Fibroblast of the conjunctiva (primary cell): ENCODE measurements at regions not wholly inside any gene's neighbourhood (a gene's known extent, or its start where the extent isn't known, plus 50 kb on each side); places are given as distances from the start of the nearest gene placed in this dataset.
A peak's percentile ranks its signal among the peaks of the same experiment; 100 is the strongest.
"Not testable (repeated sequence)": the region's sequence is repeated elsewhere in the genome, so short reads cannot be mapped to it uniquely, and the experiment has no call there.

Experiments used
- DNase-seq: peaks from one replicate; pipeline ENCODE4 v3.0.0-alpha.2; 2010; ENCODE audit warnings: low read depth

DNA sequence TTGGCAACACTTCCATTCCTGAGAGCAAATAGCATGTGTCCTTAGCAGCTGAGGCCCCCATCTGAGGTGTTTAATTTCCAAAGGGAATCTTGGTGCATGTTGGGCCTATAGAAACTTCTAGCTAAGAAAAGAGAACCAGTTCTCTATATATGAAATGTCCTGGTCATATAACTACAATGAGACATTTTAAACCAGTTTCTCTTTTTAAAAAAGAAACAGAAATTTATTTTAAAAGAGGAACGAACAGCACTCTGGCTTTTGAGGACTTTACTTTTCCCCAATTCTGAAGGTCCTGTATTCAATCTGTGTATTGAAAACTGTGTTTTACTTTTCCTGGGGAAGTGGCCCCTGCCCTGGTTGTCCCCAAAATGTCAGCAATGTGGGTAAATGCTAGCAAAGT lies 94.0 kb upstream of the FOXN2 start:
- DNase-seq: no peak

DNA sequence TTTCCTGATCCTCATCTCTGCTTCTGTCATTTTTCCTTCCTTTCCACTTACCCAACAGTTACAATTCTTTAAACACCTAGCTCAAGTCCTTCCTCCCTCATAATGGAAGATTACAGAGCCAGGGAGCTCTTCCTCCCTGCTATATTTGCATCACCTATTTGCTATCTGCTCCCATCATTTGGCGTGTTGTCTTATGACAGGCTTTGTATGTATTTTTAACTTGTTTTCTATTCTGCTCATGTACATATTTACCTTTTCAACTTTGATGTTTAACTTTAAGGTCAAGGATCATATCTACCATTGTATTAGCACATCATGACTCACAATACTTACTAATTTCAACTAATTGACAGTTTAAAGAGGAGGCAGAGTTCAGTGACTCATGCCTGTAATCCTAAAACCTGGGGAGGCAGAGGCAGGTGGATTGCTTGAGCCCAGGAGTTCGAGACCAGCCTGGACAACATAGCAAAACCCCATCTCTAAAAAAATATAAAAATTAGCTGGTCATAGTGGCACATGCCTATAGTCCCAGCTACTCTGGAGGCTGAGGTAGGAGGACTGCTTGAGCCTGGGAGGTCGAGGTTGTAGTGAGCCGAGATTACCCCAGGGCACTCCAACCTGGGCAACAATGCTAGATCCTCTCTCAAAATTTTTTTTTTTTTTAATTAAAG lies 92.5 kb upstream of the FOXN2 start:
- DNase-seq: no peak

DNA sequence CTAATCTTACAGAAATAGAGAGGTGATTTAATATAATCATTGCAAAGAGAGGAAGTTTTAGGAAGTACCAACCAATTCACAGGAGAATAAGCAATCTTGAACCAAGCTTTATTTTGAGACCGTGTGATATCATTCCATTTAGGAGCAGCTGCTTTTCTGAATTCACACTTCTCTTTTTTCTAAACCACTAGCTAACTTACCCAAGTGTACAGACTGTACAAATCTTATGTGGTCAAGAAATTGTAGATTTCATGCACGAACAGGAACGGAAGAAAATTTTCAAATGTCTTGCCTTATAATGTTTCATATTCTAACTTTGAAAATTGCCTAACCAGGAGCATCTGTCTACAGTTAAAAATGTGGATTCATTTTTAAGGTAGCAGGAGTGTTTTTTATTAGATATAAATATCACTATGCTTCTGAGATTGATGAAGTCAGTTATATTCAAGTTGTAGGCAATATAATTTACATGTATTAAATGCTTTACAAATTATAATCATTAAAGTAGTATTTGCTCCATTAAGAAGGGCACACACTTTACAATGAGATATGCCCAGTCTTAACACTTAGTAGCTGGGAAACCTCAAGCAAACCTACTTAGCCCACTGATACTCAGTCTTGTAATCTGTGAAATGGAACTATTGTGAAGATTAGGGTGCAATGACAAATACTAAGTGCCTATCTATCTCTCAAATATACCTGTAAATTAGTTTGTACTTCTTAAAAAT lies 86.7 kb upstream of the FOXN2 start:
- no peak for DNase-seq

DNA sequence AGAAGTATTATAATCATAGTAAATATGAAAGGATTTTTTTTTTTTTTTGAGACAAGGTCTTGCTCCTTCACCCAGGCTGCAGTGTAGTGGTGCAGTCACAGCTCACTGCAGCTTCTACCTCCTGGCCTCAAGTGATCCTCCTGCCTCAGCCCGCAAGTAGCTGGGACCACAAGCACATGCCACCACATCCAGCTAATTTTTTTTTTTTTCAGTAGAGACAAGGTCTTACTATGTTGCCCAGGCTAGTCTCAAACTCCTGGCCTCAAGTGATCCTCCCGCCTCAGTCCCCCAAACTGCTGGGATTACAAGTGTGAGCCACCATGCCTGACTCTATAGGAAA lies 86.2 kb upstream of the FOXN2 start:
- DNase-seq: no peak

DNA sequence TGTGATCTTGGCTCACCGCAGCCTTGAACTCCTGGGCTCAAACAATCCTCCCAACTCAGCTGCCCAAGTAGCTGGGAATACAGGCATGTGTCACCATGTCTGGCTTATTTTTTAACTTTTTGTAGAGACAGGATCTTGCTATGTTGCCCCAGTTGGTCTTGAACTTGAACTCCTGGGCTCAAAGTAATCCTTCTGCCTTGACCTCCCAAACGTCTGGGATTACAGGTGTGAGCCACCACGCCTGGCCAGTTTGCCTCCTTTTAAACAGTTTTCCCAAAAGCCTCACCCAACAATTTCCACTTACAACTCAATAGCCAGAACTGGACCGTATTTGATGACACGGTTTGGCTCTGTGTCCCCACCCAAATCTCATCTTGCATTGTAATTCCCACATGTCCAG lies 85.4 kb upstream of the FOXN2 start:
- no peak for DNase-seq

DNA sequence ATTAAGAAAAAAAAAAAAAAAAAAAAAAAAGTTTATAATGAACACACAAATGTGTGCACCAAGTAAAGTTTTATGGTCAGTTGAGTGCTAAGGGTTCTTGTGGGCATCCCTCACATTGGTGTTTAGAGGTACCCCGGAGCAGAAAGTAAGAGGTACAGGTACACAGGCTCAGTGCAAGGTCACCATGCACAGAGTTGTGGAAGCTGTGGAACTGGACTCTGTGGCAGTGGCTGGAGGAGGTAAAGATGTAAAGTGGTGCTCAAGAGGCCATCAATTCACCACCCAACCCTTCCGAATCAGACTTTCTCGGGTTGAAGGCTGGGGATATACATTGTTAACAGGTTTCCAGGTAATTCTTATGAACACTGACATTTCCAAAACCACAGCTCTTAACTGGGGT lies 83.6 kb upstream of the FOXN2 start:
- DNase-seq: no peak

DNA sequence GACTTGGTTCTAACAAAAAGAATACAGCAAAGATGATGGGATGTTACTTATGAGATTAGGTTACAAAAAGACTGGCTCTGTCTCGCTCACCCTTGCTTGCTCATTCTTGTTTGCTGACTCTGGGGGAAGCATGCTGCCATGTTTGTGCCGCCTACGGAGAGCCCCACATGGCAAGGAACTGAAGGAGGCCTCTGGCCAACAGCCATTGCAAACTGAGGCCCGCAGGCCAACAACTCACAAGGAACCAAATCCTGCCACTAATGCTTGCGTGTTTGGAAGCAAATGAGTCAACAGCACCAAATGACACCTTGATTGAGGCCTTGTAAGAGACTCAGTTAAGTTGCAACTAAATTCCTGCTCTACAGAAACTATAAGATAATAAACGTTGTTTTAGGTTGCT lies 82.1 kb upstream of the FOXN2 start:
- no peak for DNase-seq

DNA sequence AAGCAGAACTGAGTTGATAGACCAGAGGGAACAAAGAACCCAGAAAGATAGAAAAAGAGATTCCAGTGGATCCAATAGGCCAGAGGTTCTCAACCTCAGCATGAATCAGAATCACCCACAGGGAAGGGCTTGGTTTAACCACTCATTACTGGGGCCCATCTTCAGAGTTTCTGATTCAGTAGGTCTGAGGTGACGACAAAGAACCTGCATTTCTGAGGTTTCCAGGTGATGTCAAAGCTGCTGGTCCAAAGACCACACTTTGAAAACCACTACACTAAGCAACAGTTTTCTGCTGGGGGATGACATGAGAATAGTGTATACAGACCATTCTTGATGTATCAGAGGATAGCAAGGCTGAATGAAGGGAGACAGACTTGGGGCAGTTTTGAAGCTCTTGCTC lies 81.5 kb upstream of the FOXN2 start:
- no peak for DNase-seq

DNA sequence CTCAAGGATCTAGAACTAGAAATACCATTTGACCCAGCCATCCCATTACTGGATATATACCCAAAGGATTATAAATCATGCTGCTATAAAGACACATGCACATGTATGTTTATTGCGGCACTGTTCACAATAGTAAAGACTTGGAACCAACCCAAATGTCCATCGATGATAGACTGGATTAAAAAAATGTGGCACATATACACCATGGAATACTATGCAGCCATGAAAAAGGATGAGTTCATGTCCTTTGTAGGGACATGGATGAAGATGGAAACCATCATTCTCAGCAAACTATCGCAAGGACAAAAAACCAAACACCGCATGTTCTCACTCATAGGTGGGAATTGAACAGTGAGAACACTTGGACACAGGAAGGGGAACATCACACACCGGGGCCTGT lies 80.7 kb upstream of the FOXN2 start:
- not testable (repeated sequence) for DNase-seq

DNA sequence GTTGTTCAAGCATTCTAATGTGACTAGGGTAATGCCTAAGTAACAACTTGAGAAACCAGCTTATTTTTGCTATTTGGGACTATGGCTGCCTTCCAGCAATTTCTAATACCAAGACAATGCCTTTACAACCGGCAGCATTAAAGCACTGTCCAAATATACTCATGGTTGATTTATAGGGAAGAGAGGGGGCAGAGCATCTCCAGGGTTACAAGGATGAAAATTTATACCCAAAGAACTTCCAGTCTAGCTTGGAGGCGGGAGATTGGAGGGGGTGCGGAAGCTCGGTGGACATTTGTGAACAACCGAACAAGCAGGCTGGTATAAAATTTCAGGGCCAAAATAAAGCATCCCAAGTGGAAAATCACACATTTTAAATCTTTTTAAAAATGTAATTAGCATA lies 79.4 kb upstream of the FOXN2 start:
- no peak for DNase-seq

DNA sequence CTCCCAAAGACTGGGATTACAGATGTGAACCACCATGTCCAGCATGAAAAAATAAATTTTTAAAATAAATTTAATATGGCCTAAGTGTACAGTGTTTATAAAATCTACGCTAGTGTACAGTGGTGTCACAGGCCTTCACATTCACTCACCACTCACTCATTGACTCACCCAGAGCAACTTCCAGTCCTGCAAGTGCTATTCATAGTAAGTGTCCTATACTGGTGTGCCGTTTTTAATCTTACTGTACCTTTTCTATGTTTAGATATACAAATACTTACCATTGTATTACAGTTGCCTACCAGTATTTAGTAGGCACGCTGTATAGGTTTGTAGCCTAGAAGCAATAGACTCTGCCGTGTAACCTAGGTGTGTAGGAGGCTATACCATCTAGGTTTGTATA lies 76.1 kb upstream of the FOXN2 start:
- DNase-seq: no peak

DNA sequence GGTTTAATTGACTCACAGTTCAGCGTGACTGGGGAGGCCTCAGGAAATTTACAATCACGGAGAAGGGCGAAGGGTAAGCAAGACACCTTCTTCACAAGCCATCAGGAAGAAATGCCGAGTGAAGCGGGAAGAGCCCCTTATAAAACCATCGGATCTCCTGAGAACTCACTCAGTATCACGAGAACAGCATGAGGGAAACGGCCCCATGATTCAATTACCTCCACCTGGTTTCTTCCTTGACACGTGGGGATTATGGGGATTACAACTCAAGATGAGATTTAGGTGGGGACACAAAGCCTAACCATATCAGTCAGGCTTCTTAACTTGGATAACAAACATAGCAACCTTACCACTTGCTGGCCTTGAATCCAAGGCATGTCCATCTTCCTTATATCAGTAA lies 73.6 kb upstream of the FOXN2 start:
- DNase-seq: no peak

DNA sequence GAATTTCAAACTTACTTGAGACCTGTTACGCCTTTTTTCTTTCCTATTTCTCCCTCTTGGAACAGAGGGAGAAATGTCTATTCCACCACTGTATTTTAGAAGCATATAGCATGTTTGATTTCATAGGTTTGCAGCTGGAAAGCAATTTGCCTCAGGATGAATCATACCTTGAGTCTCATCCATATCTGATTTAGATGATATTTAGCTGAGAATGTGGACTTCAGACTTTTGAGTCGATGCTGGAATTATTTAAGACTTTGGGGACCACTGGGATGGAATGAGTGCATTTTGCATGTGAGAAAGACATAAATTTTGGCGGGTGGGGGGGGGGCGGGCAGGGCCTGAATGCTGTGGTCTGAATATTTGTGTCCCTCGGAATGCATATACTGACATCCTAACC lies 67.3 kb upstream of the FOXN2 start:
- no peak for DNase-seq

DNA sequence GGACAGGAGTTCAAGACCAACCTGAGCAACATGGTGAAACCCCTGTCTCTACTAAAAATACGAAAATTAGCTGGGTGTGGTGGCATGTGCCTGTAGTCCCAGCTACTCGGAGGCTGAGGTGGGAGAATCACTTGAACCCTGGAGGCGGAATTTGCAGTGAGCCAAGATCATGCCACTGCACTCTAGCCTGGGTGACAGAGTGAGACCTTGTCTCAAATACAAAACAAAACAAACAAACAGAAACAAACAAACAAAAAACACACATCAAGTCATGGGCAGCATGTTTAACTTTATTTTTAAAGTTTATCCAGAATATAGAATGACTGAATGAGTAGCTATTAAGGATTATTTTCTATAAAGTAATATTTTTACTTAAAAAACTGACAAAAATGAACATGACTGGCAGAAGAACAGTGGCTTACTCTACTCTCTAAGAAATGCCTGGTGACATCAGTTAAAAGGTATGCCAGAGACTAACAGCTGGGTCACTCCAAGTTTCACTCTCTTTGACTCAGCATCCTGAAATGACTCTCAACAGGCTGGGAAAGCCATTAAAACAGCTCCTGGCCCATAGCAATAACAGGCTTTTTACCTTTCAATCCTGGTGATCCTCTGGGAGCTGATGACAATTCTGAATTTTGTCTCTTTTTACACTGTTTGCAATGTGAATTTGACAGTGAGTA lies 66.1 kb upstream of the FOXN2 start:
- DNase-seq: peak; percentile 60

DNA sequence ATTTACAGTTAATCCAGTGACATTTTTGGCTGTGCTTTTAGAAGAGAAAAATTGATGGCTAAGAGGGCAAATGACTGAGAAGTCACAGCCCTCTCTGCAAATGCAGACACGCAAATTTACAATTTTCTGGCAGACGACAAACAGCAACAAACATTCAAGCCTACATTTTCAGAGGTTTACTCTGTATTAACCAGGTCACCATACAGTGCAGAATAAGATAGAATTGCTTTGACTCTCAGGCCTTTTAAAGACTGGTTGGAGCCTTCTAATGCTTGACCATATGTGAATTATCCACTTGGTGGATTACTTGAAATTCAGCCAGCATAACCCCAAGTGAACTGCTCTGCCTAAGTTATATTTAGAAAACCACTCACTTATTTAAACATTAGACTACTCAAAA lies 65.5 kb upstream of the FOXN2 start:
- peak; percentile 58 for DNase-seq

DNA sequence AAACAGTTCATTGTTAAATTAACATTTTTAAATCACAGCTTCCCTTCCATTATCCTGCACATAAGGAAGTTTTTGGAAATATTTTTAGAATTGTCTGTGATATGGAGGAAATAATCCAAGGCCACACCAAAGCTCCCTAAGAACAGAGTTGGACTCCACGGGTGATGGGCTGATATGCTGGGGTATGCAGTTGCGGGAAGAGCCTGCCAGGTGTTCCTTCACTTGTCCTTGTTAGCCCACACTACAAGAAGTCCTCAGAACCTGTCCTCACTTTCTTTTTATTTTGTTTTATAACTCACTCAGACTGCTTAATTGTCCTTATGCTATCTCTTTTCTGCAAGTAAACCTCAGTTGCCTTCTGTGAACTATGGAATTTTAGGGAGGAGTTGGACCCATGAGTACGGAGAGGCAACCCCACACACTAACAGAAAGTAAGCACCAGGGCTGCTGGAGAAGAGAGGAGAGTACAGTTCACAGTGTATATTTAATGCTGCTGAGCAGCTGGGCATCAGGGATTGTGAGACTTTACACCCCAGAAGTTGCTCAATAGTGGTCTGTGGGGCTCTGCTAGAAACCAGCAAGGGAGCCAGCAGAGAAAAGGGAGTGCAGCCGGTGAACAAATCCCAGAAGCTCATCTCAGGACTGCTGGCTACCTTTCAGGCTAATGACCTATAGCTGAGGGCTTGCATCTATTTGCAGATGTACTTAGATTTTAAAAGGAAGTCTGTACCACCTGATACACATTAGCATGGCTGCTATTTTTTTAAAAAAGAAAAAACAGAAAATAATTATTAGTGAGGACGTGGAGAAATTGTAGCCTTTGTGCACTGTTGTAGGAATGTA lies 64.6 kb upstream of the FOXN2 start:
- DNase-seq: peak; percentile 55

DNA sequence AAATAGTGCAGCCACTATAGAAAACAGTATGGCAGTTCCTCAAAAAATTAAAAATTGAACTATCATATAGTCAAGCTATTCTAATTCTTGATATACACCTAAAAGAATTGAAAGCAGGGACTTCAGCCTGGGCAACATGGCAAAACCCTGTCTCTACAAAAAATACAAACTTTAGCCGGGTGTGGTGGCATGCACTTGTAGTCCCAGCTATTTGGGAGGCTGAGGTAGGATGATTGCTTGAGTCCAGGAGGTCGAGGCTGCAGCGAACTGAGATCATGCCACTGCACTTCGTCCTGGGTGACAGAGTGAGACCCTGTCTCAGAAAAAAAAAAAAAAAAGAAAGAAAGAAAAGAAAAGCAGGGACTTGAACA lies 64.0 kb upstream of the FOXN2 start:
- no peak for DNase-seq

DNA sequence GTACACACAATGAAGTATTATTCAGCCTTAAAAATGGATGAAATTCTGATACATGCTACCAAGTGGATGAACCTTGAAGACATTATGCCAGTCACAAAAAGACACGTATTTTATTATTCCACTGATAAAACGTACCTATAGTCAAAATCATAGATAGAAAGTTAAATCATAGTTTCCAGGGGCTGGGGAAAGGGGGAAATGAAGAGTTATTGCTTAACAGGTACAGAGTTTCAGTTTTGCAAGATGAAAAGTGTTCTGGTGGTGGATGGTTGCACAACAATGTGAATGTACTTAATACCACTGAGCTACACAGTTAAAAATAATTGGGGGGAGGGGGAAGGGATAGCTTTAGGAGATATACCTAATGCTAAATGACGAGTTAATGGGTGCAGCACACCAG lies 63.5 kb upstream of the FOXN2 start:
- peak; percentile 16 for DNase-seq

DNA sequence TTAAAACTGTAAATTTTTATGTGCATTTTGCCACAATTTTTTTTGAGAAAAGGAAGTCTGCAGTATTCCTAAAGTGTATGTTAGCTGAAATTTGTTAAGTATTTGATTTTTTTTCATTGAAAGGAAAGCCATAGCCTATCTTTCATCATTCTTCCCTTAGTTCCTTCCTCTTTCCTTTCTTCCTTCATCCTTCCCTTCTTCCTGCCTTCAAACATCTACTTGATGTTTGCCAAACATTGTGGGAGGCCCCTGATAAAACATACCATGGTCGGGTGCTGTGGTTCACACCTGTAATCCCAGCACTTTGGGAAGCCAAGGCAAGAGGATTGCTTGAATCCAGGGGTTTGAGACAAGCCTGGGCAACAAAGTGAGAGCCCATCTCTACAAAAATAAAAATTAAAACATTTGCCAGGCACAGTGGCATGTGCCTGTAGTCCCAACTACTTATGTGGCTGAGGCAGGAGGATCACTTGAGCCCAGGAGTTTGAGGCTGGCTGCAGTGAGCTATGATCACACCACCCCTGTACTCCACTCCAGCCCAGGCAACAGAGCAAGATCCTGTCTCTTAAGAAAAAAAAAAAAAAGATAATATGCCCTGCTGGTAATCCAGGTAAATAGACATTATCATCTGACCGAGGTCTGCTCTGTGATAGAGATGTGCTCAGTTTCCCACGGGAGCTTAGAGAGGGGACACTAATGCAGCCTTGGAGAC lies 62.9 kb upstream of the FOXN2 start:
- no peak for DNase-seq

DNA sequence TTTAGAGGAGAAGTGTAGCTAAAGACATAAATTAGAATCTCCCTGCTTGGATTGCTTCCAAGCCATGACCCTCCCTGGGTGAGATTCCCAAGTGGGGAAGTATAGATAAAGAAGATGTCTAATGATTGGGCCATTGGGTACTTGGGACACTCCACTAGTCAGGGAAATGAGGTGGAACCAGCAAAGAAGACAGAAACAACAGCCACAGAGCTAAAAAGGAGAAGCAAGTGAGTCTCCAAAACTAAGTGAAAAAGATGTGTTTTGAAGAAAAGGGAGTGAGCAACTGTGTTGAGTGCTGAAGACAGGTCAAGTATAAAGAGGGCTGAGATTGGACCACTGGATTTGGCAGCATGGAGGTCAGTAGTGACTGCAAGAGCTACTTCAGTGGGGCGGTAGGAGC lies 61.2 kb upstream of the FOXN2 start:
- DNase-seq: no peak

DNA sequence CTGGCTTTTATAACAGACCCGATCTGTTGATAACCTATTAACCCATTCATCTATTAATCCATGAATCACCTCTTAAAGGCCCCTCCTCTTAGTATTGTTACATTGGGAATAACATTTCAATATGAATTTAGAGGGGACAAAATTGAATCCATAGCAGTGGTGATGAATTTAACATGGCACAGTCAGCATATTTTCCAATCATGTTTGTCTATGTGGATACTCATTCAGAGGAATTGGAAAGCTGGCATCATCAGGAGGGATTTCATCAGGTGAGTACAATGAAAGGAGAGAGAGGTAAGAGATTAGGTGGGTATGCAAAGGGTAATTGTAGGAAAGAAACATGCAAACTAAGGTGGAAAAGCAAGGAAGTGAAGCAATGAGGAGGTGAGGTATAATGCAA lies 59.6 kb upstream of the FOXN2 start:
- DNase-seq: no peak

DNA sequence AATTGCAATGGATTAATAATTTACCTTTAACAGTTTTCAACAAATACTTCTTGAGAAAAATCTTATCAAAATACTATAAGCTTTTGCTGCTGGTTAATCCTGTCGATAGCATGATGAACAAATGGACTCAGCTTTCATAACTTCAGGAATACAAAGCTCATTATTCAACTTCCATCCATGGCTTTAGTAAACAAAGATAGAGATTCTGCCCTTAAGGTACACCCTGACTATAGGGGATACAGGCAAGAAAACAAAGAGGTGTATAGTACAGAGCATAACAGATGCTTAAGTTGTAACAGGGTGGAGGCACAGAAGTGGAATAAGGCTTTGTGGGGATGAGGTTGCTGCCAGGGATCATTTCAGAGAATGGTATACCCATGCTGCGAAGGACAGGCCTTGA lies 57.0 kb upstream of the FOXN2 start:
- no peak for DNase-seq
